HG03558 (cell line): ENCODE measurements at regions not wholly inside any gene's neighbourhood (a gene's known extent, or its start where the extent isn't known, plus 50 kb on each side); places are given as distances from the start of the nearest gene placed in this dataset.

ENCODE experiments used
- ATAC-seq: cut with Tn5 transposase; IDR thresholded peaks from one replicate; pipeline ENCODE4 v1.9.1; 2021; ENCODE audit warnings: moderate number of reproducible peaks; ENCODE audit not compliant: unreplicated experiment; ENCODE audit errors: extremely low read depth

GRCh38 chr6:121849477-121849876 is 414.0 kb downstream of the GJA1 start:
- peak; percentile 81 for ATAC-seq

- ATAC-seq: no peak
Measured at GRCh38 chr6:121851056-121851455, 415.6 kb downstream of the GJA1 start.

- ATAC-seq: no peak
Measured at GRCh38 chr6:121853686-121854085, 418.2 kb downstream of the GJA1 start.

- no peak for ATAC-seq
Measured at GRCh38 chr6:121855521-121855920, 420.1 kb downstream of the GJA1 start.

GRCh38 chr6:121856296-121856695 is 420.9 kb downstream of the GJA1 start:
- ATAC-seq: no peak

GRCh38 chr6:121857551-121857950 is 422.1 kb downstream of the GJA1 start:
- no peak for ATAC-seq

- no peak for ATAC-seq
Measured at GRCh38 chr6:121858310-121858709, 422.9 kb downstream of the GJA1 start.

- no peak for ATAC-seq
Measured at GRCh38 chr6:121858986-121859385, 423.5 kb downstream of the GJA1 start.

- no peak for ATAC-seq
Measured at GRCh38 chr6:121865811-121866210, 430.4 kb downstream of the GJA1 start.

GRCh38 chr6:121867095-121867494 is 431.6 kb downstream of the GJA1 start:
- no peak for ATAC-seq

GRCh38 chr6:121868206-121868605 is 432.8 kb downstream of the GJA1 start:
- ATAC-seq: no peak

GRCh38 chr6:121873595-121873994 is 438.1 kb downstream of the GJA1 start:
- ATAC-seq: no peak

- ATAC-seq: no peak
Measured at GRCh38 chr6:121876721-121877120, 441.3 kb downstream of the GJA1 start.

GRCh38 chr6:121879149-121879548 is 443.7 kb downstream of the GJA1 start:
- ATAC-seq: no peak

GRCh38 chr6:121880831-121881230 is 445.4 kb downstream of the GJA1 start:
- ATAC-seq: no peak

- no peak for ATAC-seq
Measured at GRCh38 chr6:121881974-121882667, 446.7 kb downstream of the GJA1 start.

- no peak for ATAC-seq
Measured at GRCh38 chr6:121884091-121884490, 448.6 kb downstream of the GJA1 start.

- no peak for ATAC-seq
Measured at GRCh38 chr6:121884620-121885019, 449.2 kb downstream of the GJA1 start.

- ATAC-seq: no peak
Measured at GRCh38 chr6:121885399-121886152, 450.1 kb downstream of the GJA1 start.

- ATAC-seq: no peak
Measured at GRCh38 chr6:121886223-121886830, 450.9 kb downstream of the GJA1 start.

- ATAC-seq: no peak
Measured at GRCh38 chr6:121887724-121888123, 452.3 kb downstream of the GJA1 start.
